ENCODE measurements at regions not wholly inside any gene's neighbourhood (a gene's known extent, or its start where the extent isn't known, plus 50 kb on each side); places are given as distances from the start of the nearest gene placed in this dataset.
"Not testable (repeated sequence)": the region's sequence is repeated elsewhere in the genome, so short reads cannot be mapped to it uniquely, and the experiment has no call there.

DNA sequence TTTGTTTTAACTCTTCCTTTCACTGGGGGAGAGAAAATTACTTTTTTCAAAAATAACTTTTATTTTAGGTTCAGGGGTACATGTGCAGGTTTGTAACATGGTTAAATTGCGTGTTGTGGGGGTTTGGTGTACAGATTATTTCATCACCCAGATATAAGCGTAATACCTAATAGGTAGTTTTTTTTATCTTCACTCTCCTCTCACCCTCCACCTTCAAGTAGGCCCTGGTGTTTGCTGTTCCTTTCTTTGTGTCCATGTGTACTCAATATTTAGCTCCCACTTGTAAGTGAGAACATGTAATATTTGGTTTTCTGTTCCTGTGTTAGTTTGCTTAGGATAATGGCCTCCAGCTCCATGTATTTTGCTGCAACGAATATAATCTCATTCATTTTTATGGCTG is 389.5 kb upstream of the PCSK5 start:
- not testable (repeated sequence) for DNase-seq

More for the DNA sequence above, 389.5 kb upstream of the PCSK5 start:
- H2AFZ ChIP-seq (replicated peaks; ENCODE audit: low read length, poor library complexity); H3K14ac ChIP-seq (replicated peaks; ENCODE audit: low read depth, low read length); H2AK5ac ChIP-seq (ENCODE audit: low read depth, low read length); intact Hi-C loops (cut with micrococcal nuclease); CTCF ChIA-PET; H3K27ac ChIP-seq (ENCODE audit: insufficient read depth, low read length); H3K4me1 ChIP-seq (ENCODE audit: control insufficient read depth, insufficient read depth, low read length); H3K23ac ChIP-seq (ENCODE audit: low read depth, low read length); H3K18ac ChIP-seq (ENCODE audit: low read depth, low read length); H3K9me3 ChIP-seq (ENCODE audit: control insufficient read depth, insufficient read depth, low read length); H3K36me3 ChIP-seq (ENCODE audit: control insufficient read depth, insufficient read depth, low read length); H3K4me3 ChIP-seq (ENCODE audit: insufficient read depth, low read depth, low read length); H4K91ac ChIP-seq (ENCODE audit: insufficient read depth, low read depth, low read length); H3K27me3 ChIP-seq (ENCODE audit: control insufficient read depth, insufficient read depth, low read length); BruUV-seq (replicated peaks); POLR2A ChIA-PET (ENCODE audit: unreplicated experiment); H4K8ac ChIP-seq (ENCODE audit: low read depth in 2 of 2, low read length in 2 of 2); H2BK5ac ChIP-seq (ENCODE audit: low read depth, low read length, poor library complexity, severe bottlenecking); dilution Hi-C loops (cut with HindIII; ENCODE audit: low sequenced_read_pairs, unreplicated experiment); H3K4ac ChIP-seq (ENCODE audit: low read depth, low read length); in situ Hi-C loops (cut with MboI; ENCODE audit: low sequenced_read_pairs); H3K9me1 ChIP-seq (ENCODE audit: insufficient read depth, low read length); H2BK15ac ChIP-seq (ENCODE audit: low read depth, low read length); H2AK9ac ChIP-seq (replicated peaks; ENCODE audit: low read depth, low read length, poor library complexity); H3K4me2 ChIP-seq (ENCODE audit: low read depth, low read length); H3K79me1 ChIP-seq (ENCODE audit: low read depth in 1 of 2, low read length in 2 of 2); H2BK120ac ChIP-seq (ENCODE audit: low read depth, low read length); H3K56ac ChIP-seq (ENCODE audit: extremely low read depth, insufficient read depth, low read length); H2BK20ac ChIP-seq (ENCODE audit: low read depth, low read length); H4K5ac ChIP-seq (ENCODE audit: low read depth, low read length); H4K20me1 ChIP-seq (ENCODE audit: insufficient read depth, low read length); ATAC-seq (ENCODE audit: low read depth); H3K9ac ChIP-seq (ENCODE audit: low read depth, low read length): not testable (repeated sequence)
- WGBS, 2 experiments (ENCODE audit: extremely low coverage in 2 of 2, insufficient read length in 1 of 2): no CpG with 5 or more reads among the region's 3 CpGs
